DMS 273 (cell line): ENCODE measurements at regions not wholly inside any gene's neighbourhood (a gene's known extent, or its start where the extent isn't known, plus 50 kb on each side); places are given as distances from the start of the nearest gene placed in this dataset.
"Not testable (repeated sequence)": the region's sequence is repeated elsewhere in the genome, so short reads cannot be mapped to it uniquely, and the experiment has no call there.

Source experiments
- DNase-seq: peaks from one replicate; lab custom pipeline; 2025; ENCODE audit not compliant: unreplicated experiment; lab: John Stamatoyannopoulos, UW

DNA sequence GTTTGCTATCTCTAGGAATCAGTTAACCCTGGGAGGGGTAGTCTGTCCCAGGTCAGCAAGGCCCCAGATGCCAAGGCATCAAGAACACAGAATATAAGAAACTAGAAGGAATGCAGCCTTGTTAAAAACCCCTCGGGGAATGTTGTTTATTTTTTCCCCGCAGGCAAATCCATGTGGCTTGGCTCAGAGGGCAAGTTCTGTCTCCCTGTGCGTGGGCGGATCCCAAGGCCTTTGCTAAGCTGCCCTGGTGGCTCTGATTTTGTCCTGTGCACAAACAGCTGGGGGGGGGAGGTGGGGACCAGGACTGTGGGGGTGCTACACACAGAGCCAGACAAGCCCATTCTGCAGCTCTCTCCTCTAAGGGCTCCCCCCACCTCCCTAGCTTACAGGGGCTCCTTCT is 776.8 kb upstream of the TPTE start:
- DNase-seq, result not testable (repeated sequence)

DNA sequence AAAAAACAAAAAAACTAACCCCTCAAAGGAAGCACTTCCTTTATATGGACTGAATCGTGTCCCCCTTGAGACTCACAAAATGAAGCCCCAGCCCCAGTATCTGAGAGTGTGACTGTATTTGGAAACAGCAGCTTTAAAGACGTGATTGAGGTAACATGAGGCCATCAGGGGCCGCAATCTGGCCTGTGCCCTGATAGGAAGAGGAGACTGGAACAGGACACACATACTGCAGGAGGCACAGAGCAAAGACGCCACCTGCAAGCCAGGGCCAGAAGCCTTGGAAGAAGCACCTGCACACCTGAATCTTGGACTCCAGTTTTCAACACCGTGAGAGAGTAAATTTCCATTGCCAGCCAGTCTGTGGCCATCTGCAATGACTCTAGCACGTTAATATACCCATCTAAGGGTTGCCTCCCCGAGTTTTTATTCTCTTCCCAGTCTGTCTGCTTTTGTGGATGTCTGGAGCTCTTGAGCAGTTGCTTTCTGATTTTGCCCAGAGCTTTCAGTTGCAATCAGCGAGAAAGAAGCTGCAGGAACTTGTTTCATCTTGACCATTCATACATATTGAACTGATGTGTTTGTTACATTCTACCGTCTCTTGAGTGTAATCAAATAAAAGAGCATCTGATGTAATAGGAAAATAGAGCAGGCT is 775.8 kb upstream of the TPTE start:
- DNase-seq, result not testable (repeated sequence)

DNA sequence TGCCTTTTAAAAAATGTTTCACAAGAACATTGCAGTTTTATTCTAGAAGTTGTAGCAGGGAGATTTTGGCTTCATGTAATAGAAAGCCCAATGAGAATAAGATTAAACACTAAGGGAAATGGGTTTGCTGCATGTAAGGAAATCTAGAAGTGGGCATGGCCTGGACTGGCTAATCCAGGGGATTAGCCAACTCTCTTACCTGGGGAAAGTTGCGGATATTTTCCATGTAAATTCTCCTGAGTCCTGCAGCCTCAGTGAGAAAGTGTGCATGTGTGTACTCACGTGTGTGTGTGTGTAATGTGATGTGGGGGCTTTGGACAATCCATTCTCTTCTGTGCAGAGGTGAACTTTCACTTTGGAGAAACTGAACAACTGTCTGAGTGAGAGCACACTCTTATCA is 775.1 kb upstream of the TPTE start:
- not testable (repeated sequence) for DNase-seq

DNA sequence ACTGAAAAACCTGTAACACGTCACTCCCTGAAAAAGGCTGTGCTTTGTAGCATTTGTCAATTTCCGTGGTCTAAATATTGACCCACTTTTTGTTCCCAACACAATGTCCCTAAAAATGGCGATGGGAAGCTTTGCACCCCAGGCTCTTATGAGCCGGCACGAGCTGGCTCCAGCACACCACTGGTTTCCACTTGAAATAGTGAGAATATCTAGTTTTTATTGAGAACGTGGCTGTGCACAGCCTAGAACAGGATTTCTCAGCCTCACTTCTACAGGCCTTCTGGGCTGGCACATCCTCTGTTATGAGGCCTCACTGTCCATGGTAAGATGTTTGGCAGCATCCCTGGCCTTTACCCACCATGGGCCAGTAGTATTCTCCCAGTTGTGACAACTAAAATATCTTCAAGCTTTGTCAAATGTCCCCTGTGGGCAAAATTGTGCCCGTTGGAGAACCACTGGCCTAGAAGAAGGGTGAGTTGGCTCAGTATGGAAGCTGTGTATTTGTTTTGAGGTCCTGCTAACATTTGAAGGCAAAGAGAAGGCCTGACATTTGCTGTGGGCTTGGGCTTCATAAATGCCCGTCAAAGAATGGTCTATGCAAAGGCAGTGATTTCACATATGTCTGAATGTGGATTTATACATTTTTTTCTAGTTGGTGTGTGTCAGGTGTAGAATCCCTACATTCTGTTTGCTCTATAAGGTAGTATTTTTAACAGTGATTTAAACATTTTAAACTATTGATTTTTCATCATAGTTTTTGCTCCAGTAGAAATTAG is 774.4 kb upstream of the TPTE start:
- DNase-seq, result not testable (repeated sequence)

DNA sequence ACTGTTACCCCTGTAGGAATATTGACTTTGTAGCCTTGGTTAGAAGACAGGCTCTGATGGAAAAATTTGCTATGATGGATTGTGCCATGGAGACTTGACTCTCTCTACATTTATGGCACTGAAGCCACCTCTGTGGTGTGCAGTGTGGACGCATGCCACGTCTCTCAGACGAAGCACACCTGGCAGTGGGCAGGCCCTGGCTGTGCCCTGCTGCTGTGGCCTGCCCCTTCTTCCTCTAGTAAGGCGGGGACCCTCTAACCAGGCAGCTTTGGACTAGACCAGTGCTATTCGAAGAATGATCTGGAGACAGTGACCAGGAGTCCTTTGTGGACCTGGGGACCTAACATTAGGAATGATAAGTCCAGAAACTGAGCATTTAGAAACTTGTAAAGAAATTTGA is 773.5 kb upstream of the TPTE start:
- DNase-seq, result not testable (repeated sequence)

DNA sequence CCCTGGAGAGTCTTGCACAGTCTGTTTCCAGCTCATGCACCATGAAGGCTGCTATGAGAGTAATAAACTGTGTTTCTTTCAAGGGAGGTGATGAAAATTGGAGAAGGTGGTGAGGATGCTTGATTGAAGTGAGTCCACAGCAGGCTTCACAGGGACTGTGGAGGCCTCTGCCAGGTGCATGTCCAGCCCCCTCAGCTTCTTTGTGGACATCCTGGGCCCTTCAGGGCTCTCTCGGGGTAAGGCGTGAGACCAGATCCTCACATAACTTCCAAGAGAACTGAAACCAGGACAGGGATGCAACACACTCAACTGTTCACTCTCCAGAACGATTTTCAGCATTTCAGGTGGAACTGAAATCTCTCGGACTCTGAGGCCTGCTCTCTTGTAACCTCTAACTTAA is 772.9 kb upstream of the TPTE start:
- not testable (repeated sequence) for DNase-seq

DNA sequence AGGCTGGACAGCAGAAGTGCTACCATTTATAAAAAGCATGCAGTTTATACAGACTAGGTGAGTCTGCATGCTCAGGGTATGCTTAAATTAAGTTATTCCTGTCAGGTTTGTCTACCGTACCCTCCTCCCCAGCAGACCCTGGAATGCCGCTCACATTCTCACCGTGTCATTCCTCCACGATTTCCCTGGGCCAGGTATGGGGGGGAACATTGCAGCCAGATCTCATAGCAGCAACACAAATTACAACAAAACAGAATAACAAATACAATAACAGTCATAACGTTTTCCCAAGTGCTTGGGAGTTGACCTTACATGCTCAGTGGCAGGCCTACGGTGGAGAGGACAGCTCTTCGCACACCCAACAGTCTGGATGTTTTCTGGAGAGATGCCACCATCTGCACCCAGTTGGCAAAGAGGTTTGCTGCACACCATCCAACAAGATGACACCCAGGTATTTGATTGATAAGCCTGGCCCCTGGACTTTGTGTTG is 771.6 kb upstream of the TPTE start:
- not testable (repeated sequence) for DNase-seq

DNA sequence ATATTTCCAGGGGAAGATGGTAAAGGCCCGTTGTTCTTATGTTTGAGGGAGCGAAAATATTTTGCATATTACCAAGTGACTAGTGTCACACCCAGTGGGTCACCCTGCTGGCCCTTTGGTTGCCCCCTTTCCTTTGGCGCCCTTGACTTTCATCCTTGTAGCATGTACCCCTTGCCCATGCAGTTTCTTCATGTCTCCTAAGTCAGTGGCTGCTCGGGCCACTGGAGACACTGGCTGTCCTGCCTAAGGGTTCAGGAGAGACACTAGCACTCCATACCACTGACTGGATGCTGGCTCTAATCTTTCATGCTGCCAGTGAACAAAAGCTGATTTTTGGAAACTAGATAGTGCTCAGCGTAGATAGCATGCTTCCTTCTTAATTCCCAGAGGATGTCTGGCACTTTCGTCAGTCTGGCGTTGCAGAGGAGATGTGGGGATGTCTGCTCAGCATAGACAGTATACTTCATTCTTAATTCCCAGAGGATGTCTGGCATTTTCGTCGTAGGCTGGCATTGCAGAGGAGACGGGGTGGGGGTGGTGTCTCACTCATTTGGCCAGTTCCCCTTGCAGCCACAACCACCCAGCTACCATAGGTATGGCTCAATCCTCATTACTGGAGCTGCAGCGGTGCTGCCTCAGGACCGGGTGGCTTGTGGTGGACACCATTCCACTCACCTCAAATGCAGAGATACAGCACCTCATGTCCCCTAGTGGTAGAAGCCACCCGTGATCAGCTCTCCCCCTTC is 770.9 kb upstream of the TPTE start:
- no peak for DNase-seq

DNA sequence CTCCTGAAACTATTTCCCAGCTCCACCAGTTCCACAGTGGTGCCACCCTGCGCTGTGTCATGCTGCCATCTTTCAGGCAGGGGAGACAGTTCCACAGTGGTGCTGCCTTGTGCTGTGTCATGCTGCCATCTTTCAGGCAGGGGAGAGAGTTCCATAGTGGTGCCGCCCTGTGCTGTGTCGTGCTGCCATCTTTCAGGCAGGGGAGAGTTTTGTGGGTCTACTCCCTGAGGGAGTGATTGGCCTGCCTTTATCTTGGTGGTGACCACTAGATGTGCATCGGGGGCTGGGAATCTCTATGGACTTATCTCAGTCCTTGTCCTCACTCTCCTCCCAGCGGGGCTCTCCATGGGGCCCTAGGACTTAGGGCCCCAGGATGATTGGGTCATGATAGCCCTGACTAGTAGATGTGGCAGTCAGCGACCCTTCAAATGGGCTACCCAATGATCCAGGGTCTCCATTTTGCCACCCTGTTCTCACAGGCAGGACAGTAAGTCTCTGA is 770.2 kb upstream of the TPTE start:
- DNase-seq, result not testable (repeated sequence)

DNA sequence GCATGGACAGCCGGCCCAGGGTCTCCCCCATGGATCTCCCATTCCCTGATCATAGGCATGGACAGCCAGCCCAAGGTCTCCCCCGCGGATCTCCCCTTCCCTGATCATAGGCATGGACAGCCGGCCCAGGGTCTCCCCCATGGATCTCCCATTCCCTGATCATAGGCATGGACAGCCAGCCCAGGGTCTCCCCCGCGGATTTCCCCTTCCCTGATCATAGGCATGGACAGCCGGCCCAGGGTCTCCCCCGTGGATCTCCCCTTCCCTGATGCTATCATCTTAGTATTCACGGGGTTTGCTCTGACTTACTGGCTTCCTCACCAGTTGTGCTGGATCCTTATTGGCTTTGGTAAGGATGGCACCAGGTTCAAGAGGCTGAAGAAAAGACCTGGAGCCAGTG is 769.4 kb upstream of the TPTE start:
- not testable (repeated sequence) for DNase-seq

DNA sequence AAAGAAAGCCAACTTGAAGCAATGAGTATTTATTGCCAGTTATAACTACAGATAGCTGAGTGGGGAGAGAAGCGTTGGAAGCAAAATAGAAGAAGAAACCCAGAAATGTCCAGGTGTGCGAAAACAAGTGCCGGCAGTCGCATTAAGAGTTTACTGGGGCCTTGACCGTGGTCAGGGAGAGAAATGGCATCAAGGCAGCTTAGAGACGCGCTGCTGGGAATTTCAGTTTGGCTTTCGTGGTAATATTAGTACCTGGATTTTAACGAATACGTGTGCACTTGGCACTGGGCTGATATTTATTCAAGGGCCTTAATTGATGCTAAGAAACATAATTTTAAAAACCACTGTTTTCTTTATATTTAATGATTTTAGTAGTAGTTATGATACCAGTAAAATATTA is 767.9 kb upstream of the TPTE start:
- DNase-seq, result not testable (repeated sequence)

DNA sequence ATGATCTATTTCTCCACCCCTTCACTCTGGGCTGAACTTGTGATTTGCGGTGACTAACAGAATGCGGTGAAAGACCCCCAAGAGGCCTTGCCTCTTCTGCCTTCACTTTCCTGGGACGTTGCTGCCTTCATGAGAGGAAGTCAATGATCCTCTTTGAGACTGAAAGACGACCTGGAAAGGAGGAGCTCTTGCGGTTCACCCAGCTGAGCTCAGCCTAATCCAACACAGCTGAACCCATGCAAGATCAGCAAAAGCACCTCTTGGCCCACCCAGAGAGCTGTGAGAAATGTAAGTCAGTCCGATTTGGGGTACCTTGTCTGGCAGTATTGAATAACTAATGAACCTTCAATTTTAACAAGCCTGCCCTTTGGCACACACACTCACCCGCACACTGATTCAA is 767.4 kb upstream of the TPTE start:
- no peak for DNase-seq

DNA sequence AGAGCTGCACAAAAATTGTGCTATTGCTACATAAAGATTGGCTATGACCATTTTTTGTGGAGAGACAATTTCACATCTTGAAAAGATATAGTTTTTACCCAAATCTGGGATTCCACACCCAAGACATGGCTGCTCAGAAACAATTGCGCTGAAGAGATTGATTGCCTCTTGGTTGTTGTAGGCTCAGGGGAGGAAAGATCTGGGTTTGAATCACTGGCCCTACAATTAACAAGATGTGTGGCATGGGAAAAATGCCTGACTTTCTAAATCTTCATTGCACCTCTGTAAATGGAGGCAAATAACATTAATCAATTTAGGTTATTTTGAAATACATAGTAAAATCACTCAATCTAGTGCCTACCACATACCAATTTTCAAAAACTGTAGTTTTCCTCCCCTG is 766.9 kb upstream of the TPTE start:
- not testable (repeated sequence) for DNase-seq

DNA sequence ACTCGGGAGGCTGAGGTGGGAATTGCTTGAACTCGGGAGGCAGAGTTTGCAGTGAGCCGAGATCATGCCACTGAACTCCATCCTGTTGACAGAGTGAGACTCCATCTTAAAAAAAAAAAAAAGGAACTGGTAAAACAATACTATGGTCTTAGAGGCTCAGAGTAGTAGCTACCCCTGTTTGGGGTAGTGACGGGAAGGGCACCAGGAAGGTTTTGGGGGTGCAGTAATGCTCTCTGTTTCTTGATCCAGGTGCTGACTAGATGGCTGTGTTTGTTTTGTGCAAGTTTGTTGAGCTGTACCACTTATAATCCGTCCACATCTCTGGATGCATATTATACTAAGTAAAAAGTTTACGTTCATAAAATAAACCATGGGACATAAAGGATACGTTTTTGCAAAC is 765.8 kb upstream of the TPTE start:
- no peak for DNase-seq

DNA sequence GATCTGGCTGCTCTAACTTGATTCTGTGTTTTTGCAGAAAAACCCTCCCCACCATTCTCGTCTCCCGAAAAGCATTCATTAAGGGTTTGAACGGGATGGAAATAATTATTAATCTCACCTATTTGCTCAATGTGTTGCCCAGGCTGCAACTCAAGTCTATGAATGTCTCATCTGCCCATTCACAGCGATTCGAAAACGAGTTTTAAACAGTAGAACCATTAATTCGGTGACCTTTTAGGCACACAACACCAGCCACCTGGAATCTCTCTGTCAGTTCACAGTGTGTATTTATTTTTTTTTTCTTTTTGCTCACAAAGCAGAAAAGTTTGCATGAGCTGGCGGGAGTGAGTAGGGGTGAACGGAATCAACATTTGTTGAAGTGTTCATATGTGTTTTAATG is 764.7 kb upstream of the TPTE start:
- DNase-seq, result no peak

DNA sequence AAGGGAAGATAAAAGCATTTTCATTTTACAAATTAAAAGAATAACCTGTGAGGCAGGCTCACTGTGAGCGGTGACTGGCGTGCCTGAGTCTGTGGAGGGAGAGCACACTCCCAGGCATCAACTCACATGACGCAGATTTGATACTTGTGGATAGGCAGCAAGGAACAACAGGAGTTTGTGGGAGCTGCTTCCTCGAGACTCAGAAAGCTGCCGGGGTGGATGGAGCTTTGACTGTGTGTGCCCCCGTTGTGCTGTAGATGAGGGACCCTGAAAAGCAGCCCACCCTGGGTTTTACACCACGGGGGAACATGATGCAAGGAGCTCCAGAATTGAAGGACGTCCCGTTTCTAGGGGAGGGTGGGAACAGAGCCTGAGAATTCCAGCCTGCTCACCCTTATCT is 764.3 kb upstream of the TPTE start:
- DNase-seq, result not testable (repeated sequence)

DNA sequence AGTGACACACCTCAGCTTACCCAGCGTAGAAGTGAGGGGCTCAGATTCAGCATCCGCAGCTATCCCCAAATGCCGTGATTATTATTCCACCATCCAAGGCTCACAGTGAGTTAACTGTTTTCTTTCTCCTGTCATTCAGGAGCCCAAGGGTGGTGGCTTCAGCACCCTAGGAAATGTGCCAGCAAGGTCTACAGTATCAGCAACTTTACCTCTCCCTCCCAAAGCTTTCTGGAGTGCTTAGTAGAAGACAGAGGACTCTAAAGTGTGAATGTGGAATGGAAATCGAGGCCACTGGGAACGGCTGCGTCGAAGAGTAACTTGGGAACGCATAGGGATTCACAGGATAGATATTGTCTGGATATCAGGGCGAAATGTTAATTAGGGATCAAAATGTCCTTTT is 763.8 kb upstream of the TPTE start:
- not testable (repeated sequence) for DNase-seq

DNA sequence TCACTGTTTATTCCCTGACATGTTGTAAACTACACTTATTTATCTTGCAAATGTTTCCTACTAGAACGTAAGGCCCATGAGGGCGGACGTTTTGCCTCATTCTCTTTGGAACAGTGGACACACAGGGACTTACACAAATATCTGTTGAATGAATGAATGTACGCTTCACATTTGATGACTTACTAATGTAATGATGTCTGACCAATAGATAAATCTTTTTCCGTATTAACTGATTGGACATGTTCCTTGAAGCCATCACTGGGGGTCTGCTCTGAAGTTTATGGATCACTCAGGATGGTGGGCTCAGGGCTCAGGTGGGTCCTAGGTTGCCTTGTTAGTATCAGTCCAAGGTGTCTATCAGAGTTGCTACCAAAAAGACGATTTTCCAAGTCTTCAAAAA is 763.2 kb upstream of the TPTE start:
- DNase-seq, result no peak

DNA sequence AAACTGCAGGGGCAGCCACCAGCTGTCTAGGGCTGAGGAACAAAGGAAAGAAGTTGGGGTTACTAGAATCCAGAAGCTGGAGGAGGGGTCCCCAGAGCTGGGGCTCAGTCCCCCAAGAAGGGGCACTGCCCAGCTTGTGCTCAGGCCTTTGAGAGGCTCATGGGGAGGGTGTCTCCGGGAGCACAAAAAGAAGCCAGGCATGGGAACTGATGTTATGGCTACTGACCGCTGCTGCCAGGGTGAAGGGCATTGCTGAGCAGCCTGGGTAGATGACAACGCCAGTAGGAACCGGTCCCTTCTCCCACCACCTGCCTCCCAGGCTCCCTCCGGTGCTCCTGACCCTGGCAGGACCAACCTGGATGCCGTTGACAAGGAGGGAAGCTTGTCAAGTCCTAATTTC is 762.5 kb upstream of the TPTE start:
- no peak for DNase-seq

DNA sequence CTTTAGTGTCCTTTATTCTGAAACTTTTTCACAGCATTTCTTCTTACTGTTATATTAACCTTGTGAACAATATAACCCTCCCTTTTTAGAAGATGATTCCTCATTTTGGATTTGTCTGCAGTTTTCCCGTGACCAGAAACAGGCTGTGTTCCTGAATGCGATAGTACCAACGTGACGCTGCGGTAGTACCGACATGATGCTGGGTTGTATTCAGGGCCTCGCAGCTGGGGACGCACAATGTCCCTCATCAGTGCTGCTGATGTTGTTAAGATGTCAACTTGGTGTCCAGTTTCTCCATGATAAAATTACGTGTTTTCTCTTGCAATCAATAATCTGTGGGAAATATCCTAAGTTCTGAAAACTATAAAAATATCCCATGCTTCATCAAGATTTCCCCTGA is 761.4 kb upstream of the TPTE start:
- DNase-seq, result no peak

DNA sequence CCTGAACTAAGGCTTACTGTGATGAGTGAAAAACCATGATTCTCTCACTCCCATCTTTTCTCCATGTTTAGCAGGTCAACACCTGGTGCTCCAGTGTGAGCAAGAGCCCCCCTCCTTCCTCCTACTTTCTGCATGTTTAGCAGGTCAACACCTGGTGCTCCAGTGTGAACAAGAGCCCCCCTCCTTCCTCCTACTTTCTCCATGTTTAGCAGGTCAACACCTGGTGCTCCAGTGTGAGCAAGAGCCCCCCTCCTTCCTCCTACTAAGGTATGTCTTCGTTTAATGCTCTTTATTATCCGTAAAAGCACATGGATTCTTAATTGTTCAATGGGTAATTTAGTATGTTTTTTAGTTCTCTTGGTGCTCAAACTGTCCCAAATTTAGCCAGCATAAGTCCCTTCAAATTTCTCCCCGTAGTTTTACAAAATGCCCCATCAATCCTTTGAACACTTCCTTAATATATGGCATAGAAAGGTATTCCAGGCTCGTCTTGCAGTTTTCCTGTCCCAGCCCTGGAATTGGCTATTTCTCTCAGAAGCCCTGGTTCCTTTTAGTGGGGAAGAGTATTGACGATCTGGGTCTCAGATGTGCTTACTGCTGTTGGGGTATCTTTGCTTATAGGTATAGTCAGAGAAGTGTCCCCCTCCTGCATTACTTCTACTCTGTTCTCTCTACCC is 760.8 kb upstream of the TPTE start:
- DNase-seq, result no peak
